Tibial nerve (tissue), 4 donors: ENCODE measurements at regions not wholly inside any gene's neighbourhood (a gene's known extent, or its start where the extent isn't known, plus 50 kb on each side); places are given as distances from the start of the nearest gene placed in this dataset.

Source experiments
- CTCF ChIP-seq, 5 experiments: fragments of 200-600 bp in 3 of 5; fragments of 450-650 bp in 2 of 5; sonication (generic) in 3 of 5; IDR thresholded peaks; one replicate each; pipeline ENCODE4 v1.5.1; 2016 to 2019; ENCODE audit warnings: antibody characterized with exemption in 5 of 5, mild to moderate bottlenecking in 3 of 5, moderate library complexity in 2 of 5
- EP300 ChIP-seq, 2 donors: sonication (generic); formaldehyde crosslinking; IDR thresholded peaks; one replicate each; pipeline ENCODE4 v1.6.1; 2017; ENCODE audit warnings: antibody characterized with exemption in 2 of 2, mild to moderate bottlenecking in 1 of 2

DNA sequence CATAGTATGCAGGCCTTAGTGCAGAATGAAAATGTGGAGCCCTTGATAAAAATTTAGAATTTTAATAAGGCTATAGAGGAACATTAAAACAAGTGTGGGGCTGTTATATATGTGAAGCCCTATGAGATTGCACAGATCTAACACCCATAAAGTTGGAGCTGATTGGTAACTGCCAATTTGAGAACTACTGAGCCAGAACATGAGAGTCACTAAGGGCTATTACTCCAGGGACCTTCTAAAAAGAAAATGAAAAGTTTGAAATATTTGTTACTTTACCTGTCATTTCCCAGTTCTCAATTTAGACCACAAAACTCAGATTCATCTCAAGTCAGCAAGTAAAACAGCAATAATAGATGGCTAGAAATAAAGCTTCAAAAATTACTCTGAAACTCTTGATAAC, 898.6 kb downstream of the TLE1 start:
- TF ChIP-seq EP300 (IDR thresholded peaks at IDR 0.05) (no peak), CTCF (IDR thresholded peaks at IDR 0.05) (no peak)
